Progenitor cell of endocrine pancreas (in vitro differentiated cells): ENCODE measurements at regions not wholly inside any gene's neighbourhood (a gene's known extent, or its start where the extent isn't known, plus 50 kb on each side); places are given as distances from the start of the nearest gene placed in this dataset.

Experiments
- DNase-seq: peaks from one replicate; pipeline ENCODE4 v3.0.0; 2021; ENCODE audit warnings: low spot score; ENCODE audit not compliant: unreplicated experiment
- H3K27ac Mint-ChIP-seq: 2 replicates; pipeline ENCODE4 v1.8.0; 2021; ENCODE audit warnings: mild to moderate bottlenecking, moderate library complexity, mixed read lengths
- H3K27me3 Mint-ChIP-seq: 2 replicates; pipeline ENCODE4 v1.8.0; 2021; ENCODE audit warnings: mixed read lengths
- H3K36me3 Mint-ChIP-seq: 2 replicates; pipeline ENCODE4 v1.8.0; 2022; ENCODE audit warnings: mixed read lengths; ENCODE audit not compliant: insufficient read depth
- H3K4me1 Mint-ChIP-seq: 2 replicates; pipeline ENCODE4 v1.8.0; 2021; ENCODE audit warnings: low read depth, mixed read lengths
- H3K4me3 Mint-ChIP-seq: 2 replicates; pipeline ENCODE4 v1.8.0; 2021; ENCODE audit warnings: low read depth, mild to moderate bottlenecking, moderate library complexity, mixed read lengths
- H3K9me3 Mint-ChIP-seq: 2 replicates; pipeline ENCODE4 v1.8.0; 2021; ENCODE audit warnings: low read depth, mixed read lengths
- CTCF ChIP-seq: fragments of 200-600 bp; sonication (generic); IDR thresholded peaks from one replicate; pipeline ENCODE4 v1.5.0; 2021; ENCODE audit warnings: antibody characterized with exemption, mild to moderate bottlenecking; ENCODE audit not compliant: unreplicated experiment

- no peak overlapping the region for H3K27ac Mint-ChIP-seq
- H3K27me3 Mint-ChIP-seq, result peaks cover 14% of the 10 kb centered on the region
- no peak for TF ChIP-seq CTCF
- no peak overlapping the region for H3K4me3 Mint-ChIP-seq
- no peak for DNase-seq
- peaks cover under 1% of the 10 kb centered on the region for H3K9me3 Mint-ChIP-seq
- H3K36me3 Mint-ChIP-seq, result no peaks in the 10 kb centered on the region
- H3K4me1 Mint-ChIP-seq, result no peaks in the 10 kb centered on the region
These were observed 129.7 kb upstream of the PPP2R2D start for GRCh38 chr10:131770946-131771633.

- Mint-ChIP-seq H3K27me3 (peaks cover 14% of the 10 kb centered on the region), H3K9me3 (peaks cover 8% of the 10 kb centered on the region), H3K4me1 (no peaks in the 10 kb centered on the region), H3K27ac (no peak overlapping the region), H3K4me3 (no peak overlapping the region), H3K36me3 (peaks cover 1% of the 10 kb centered on the region)
- DNase-seq, result no peak
- TF ChIP-seq CTCF, result no peak
These were observed 129.0 kb upstream of the PPP2R2D start for GRCh38 chr10:131771634-131772358.

GRCh38 chr10:131772441-131772840 is 128.4 kb upstream of the PPP2R2D start:
- H3K27ac Mint-ChIP-seq, result no peak overlapping the region

GRCh38 chr10:131773370-131774343 is 127.2 kb upstream of the PPP2R2D start:
- Mint-ChIP-seq H3K4me3 (no peak overlapping the region), H3K27me3 (peaks cover 14% of the 10 kb centered on the region), H3K36me3 (peaks cover 7% of the 10 kb centered on the region), H3K9me3 (peaks cover 21% of the 10 kb centered on the region), H3K4me1 (no peaks in the 10 kb centered on the region), H3K27ac (no peak overlapping the region)
- TF ChIP-seq CTCF, result no peak
- DNase-seq, result no peak

More at GRCh38 chr10:131772441-131772840, 128.4 kb upstream of the PPP2R2D start:
- DNase-seq, result no peak
- Mint-ChIP-seq H3K36me3 (peaks cover 4% of the 10 kb centered on the region), H3K4me1 (no peaks in the 10 kb centered on the region), H3K27me3 (peaks cover 14% of the 10 kb centered on the region), H3K4me3 (no peak overlapping the region), H3K9me3 (peaks cover 13% of the 10 kb centered on the region)
- no peak for TF ChIP-seq CTCF

- Mint-ChIP-seq H3K27ac (no peak overlapping the region), H3K27me3 (peaks cover 14% of the 10 kb centered on the region), H3K4me3 (no peak overlapping the region), H3K36me3 (peaks cover 7% of the 10 kb centered on the region), H3K4me1 (no peaks in the 10 kb centered on the region), H3K9me3 (peaks cover 21% of the 10 kb centered on the region)
- TF ChIP-seq CTCF, result no peak
- DNase-seq, result no peak
These were observed 126.1 kb upstream of the PPP2R2D start for GRCh38 chr10:131774681-131775085.
